ENCODE measurements at regions not wholly inside any gene's neighbourhood (a gene's known extent, or its start where the extent isn't known, plus 50 kb on each side); places are given as distances from the start of the nearest gene placed in this dataset.

- H3K27me3 ChIP-seq (ENCODE audit: control insufficient read depth, extremely low read depth, insufficient read depth, low read length), result no peaks in the 10 kb centered on the region
- dilution Hi-C loops (cut with MboI; ENCODE audit: extremely low pct_ligation_motif_present, low sequenced_read_pairs), result no loop called here
- no peak overlapping the region for H3K27ac ChIP-seq (ENCODE audit: control insufficient read depth, insufficient read depth, low read length)
- H3K9me3 ChIP-seq (ENCODE audit: control insufficient read depth, low read depth, low read length), result no peaks in the 10 kb centered on the region
- H4K20me1 ChIP-seq (ENCODE audit: control insufficient read depth, extremely low read depth, insufficient read depth, low read length), result no peaks in the 10 kb centered on the region
- no peaks in the 10 kb centered on the region for H3K79me2 ChIP-seq (ENCODE audit: control insufficient read depth, insufficient read depth, low read length)
- TF ChIP-seq CTCF (optimal IDR thresholded peaks at IDR 0.05 in 1 of 3, IDR thresholded peaks at IDR 0.05 in 1 of 3, conservative IDR thresholded peaks at IDR 0.05 in 1 of 3; ENCODE audit: extremely low read depth in 1 of 3, insufficient read depth in 2 of 3, low read length in 3 of 3), result no peak
- no peak for TF ChIP-seq EZH2 (IDR thresholded peaks at IDR 0.05; ENCODE audit: low read length)
- no peak overlapping the region for H2AFZ ChIP-seq (ENCODE audit: control insufficient read depth, low read length)
- no peak overlapping the region for H3K4me2 ChIP-seq (ENCODE audit: control insufficient read depth, extremely low read depth, insufficient read depth, low read depth, low read length)
- H3K4me3 ChIP-seq (ENCODE audit: control insufficient read depth in 2 of 3, extremely low read depth in 1 of 3, insufficient read depth in 2 of 3, low read depth in 1 of 3, low read length in 3 of 3), result no peak overlapping the region
- FAIRE-seq (no peak), DNase-seq (ENCODE audit: low read depth, low spot score) (no peak)
- no peaks in the 10 kb centered on the region for H3K36me3 ChIP-seq (ENCODE audit: control insufficient read depth in 2 of 2, extremely low read depth in 1 of 2, insufficient read depth in 2 of 2, low read length in 2 of 2)
- no peaks in the 10 kb centered on the region for H3K4me1 ChIP-seq (ENCODE audit: control insufficient read depth, extremely low read depth, insufficient read depth, low read length)
- H3K9ac ChIP-seq (ENCODE audit: control insufficient read depth, extremely low read depth, insufficient read depth, low read length), result no peak overlapping the region
- H3K9me1 ChIP-seq (ENCODE audit: control insufficient read depth, extremely low read depth, insufficient read depth, low read length), result no peaks in the 10 kb centered on the region
These were observed 852.4 kb upstream of the ADAMTS5 start for GRCh38 chr21:27819299-27819698.

GRCh38 chr21:27818847-27819246 is 852.0 kb upstream of the ADAMTS5 start:
- no peaks in the 10 kb centered on the region for H4K20me1 ChIP-seq (ENCODE audit: control insufficient read depth, extremely low read depth, insufficient read depth, low read length)
- H3K27ac ChIP-seq (ENCODE audit: control insufficient read depth, insufficient read depth, low read length), result no peak overlapping the region
- H3K36me3 ChIP-seq (ENCODE audit: control insufficient read depth in 2 of 2, extremely low read depth in 1 of 2, insufficient read depth in 2 of 2, low read length in 2 of 2), result no peaks in the 10 kb centered on the region
- H3K4me3 ChIP-seq (ENCODE audit: control insufficient read depth in 2 of 3, extremely low read depth in 1 of 3, insufficient read depth in 2 of 3, low read depth in 1 of 3, low read length in 3 of 3), result no peak overlapping the region
- H3K4me1 ChIP-seq (ENCODE audit: control insufficient read depth, extremely low read depth, insufficient read depth, low read length), result no peaks in the 10 kb centered on the region
- H3K9me3 ChIP-seq (ENCODE audit: control insufficient read depth, low read depth, low read length), result no peaks in the 10 kb centered on the region
- H3K9me1 ChIP-seq (ENCODE audit: control insufficient read depth, extremely low read depth, insufficient read depth, low read length), result no peaks in the 10 kb centered on the region
- TF ChIP-seq CTCF (optimal IDR thresholded peaks at IDR 0.05 in 1 of 3, IDR thresholded peaks at IDR 0.05 in 1 of 3, conservative IDR thresholded peaks at IDR 0.05 in 1 of 3; ENCODE audit: extremely low read depth in 1 of 3, insufficient read depth in 2 of 3, low read length in 3 of 3) (no peak), EZH2 (IDR thresholded peaks at IDR 0.05; ENCODE audit: low read length) (no peak)
- no peaks in the 10 kb centered on the region for H3K27me3 ChIP-seq (ENCODE audit: control insufficient read depth, extremely low read depth, insufficient read depth, low read length)
- no peak overlapping the region for H3K9ac ChIP-seq (ENCODE audit: control insufficient read depth, extremely low read depth, insufficient read depth, low read length)
- no peak for DNase-seq (ENCODE audit: low read depth, low spot score)
- no peak overlapping the region for H2AFZ ChIP-seq (ENCODE audit: control insufficient read depth, low read length)
- no peak for FAIRE-seq
- no peak overlapping the region for H3K4me2 ChIP-seq (ENCODE audit: control insufficient read depth, extremely low read depth, insufficient read depth, low read depth, low read length)
- no peaks in the 10 kb centered on the region for H3K79me2 ChIP-seq (ENCODE audit: control insufficient read depth, insufficient read depth, low read length)
- dilution Hi-C loops (cut with MboI; ENCODE audit: extremely low pct_ligation_motif_present, low sequenced_read_pairs), result no loop called here
